Upper lobe of left lung (tissue), 6 donors: ENCODE measurements at regions not wholly inside any gene's neighbourhood (a gene's known extent, or its start where the extent isn't known, plus 50 kb on each side); places are given as distances from the start of the nearest gene placed in this dataset.
"Not testable (repeated sequence)": the region's sequence is repeated elsewhere in the genome, so short reads cannot be mapped to it uniquely, and the experiment has no call there.

ENCODE experiments used
- ATAC-seq, 2 donors: fragments of 200-7000 bp; cut with Tn5 transposase; one replicate each; pipeline ENCODE4 v1.9.1; 2022; ENCODE audit warnings: mild to moderate bottlenecking in 2 of 2, moderate library complexity in 2 of 2; ENCODE audit not compliant: low FRiP score in 2 of 2
- DNase-seq, 2 donors: peaks; one replicate each; pipeline ENCODE4 v3.0.0-alpha.2; 2019 to 2020
- H3K27ac ChIP-seq, 4 donors: fragments of 200-600 bp; sonication (generic); one replicate each; pipeline ENCODE4 v1.5.1; 2016 to 2019
- H3K27me3 ChIP-seq, 4 donors: fragments of 200-600 bp; sonication (generic); one replicate each; pipeline ENCODE4 v1.5.1; 2017 to 2019
- H3K36me3 ChIP-seq, 4 donors: fragments of 200-600 bp; sonication (generic); one replicate each; pipeline ENCODE4 v1.5.1; 2016 to 2019
- H3K4me1 ChIP-seq, 4 donors: fragments of 200-600 bp; sonication (generic); one replicate each; pipeline ENCODE4 v1.5.1; 2018 to 2019
- H3K4me3 ChIP-seq, 4 donors: fragments of 200-600 bp; sonication (generic); one replicate each; pipeline ENCODE4 v1.5.1; 2017 to 2019; ENCODE audit warnings: mild to moderate bottlenecking in 2 of 4, moderate library complexity in 1 of 4
- H3K9me3 ChIP-seq, 4 donors: fragments of 200-600 bp; sonication (generic); one replicate each; pipeline ENCODE4 v1.5.1; 2018 to 2019
- CTCF ChIP-seq, 6 experiments: fragments of 450-650 bp in 4 of 6; fragments of 200-600 bp in 2 of 6; sonication (generic) in 2 of 6; IDR thresholded peaks; one replicate each; pipeline ENCODE4 v1.5.1; 2016 to 2019; ENCODE audit warnings: antibody characterized with exemption in 6 of 6
- EP300 ChIP-seq, 4 donors: sonication (generic); formaldehyde crosslinking; IDR thresholded peaks; one replicate each; pipeline ENCODE4 v1.5.1; 2017; ENCODE audit warnings: antibody characterized with exemption in 4 of 4, control low read depth in 2 of 4
- POLR2A ChIP-seq, 4 donors: fragments of 450-650 bp; IDR thresholded peaks; one replicate each; pipeline ENCODE4 v1.5.1; 2016 to 2017; ENCODE audit warnings: antibody characterized with exemption in 4 of 4, mild to moderate bottlenecking in 2 of 4
- POLR2AphosphoS5 ChIP-seq, 2 donors: sonication (generic); formaldehyde crosslinking; IDR thresholded peaks; one replicate each; pipeline ENCODE4 v1.5.1; 2017; ENCODE audit warnings: antibody characterized with exemption in 2 of 2
- WGBS, 2 donors: methylation state at CpG; one replicate each; pipeline ENCODE4 v1.1.5; 2017 to 2018; 5-methylcytosine and 5-hydroxymethylcytosine counted together
- donor health status: DM: no; HTN: no; CAD: no; lungs with moderate emphysema.
- donor health status: DM: no; HTN: yes; CAD: no; lungs with severe emphysema.

- no peak for DNase-seq
- no peak for TF ChIP-seq POLR2AphosphoS5 (IDR thresholded peaks at IDR 0.05)
- no peak for TF ChIP-seq CTCF (IDR thresholded peaks at IDR 0.05)
- no peak for TF ChIP-seq EP300 (IDR thresholded peaks at IDR 0.05)
- TF ChIP-seq POLR2A (IDR thresholded peaks at IDR 0.05), result no peak
- H3K27ac ChIP-seq, result no peak overlapping the region
- no peaks in the 10 kb centered on the region for H3K36me3 ChIP-seq
- H3K4me3 ChIP-seq, result no peak overlapping the region
- H3K9me3 ChIP-seq, result no peaks in the 10 kb centered on the region
- ATAC-seq, result no peak
- H3K4me1 ChIP-seq, result no peaks in the 10 kb centered on the region
- WGBS, 2 donors, result 77 to 91% methylated on average over 12 of the region's 12 CpGs
- H3K27me3 ChIP-seq, result no peaks in the 10 kb centered on the region
These were observed 70.7 kb upstream of the TMEM18 start for GRCh38 chr2:747762-748351.

GRCh38 chr2:746697-747096 lies 69.5 kb upstream of the TMEM18 start:
- H3K4me3 ChIP-seq, result no peak overlapping the region
- TF ChIP-seq POLR2A (IDR thresholded peaks at IDR 0.05) (no peak), EP300 (IDR thresholded peaks at IDR 0.05) (no peak), CTCF (IDR thresholded peaks at IDR 0.05) (no peak), POLR2AphosphoS5 (IDR thresholded peaks at IDR 0.05) (no peak)
- 70 to 81% methylated on average over 4 of the region's 4 CpGs for WGBS, 2 donors
- H3K36me3 ChIP-seq, result no peaks in the 10 kb centered on the region
- ATAC-seq (no peak), DNase-seq (no peak)
- no peaks in the 10 kb centered on the region for H3K9me3 ChIP-seq
- H3K4me1 ChIP-seq, result no peaks in the 10 kb centered on the region
- no peaks in the 10 kb centered on the region for H3K27me3 ChIP-seq
- H3K27ac ChIP-seq, result no peak overlapping the region

DNA sequence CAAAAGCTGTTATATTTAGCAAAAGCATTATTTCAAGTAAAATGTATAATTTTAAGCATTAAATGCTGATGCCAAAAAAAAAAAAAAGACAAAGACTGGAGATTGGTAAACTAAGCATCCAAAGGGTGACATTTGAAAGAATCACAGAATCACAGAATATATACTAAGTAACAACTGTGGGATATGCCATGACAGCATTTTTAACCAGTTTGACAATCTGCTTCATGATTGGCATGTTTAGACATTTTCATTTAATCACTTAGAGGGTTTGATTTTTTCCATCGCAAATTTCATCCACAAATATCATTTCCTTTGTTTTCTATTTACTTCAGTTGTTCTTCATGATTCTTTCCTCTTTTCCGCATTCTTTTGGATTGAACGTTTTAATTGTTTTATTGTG lies 66.9 kb upstream of the TMEM18 start:
- 81 to 83% methylated on average over 3 of the region's 3 CpGs for WGBS, 2 donors
- peaks cover 7 to 18% (median 11%) of the 10 kb centered on the region in 4 donors for H3K4me1 ChIP-seq
- TF ChIP-seq POLR2AphosphoS5 (IDR thresholded peaks at IDR 0.05) (no peak), EP300 (IDR thresholded peaks at IDR 0.05) (no peak), CTCF (IDR thresholded peaks at IDR 0.05) (no peak), POLR2A (IDR thresholded peaks at IDR 0.05) (no peak)
- H3K27ac ChIP-seq, result no peak overlapping the region
- DNase-seq (no peak), ATAC-seq (no peak)
- H3K4me3 ChIP-seq, result no peak overlapping the region
- H3K9me3 ChIP-seq, result no peaks in the 10 kb centered on the region
- H3K36me3 ChIP-seq, result no peaks in the 10 kb centered on the region
- H3K27me3 ChIP-seq, result no peaks in the 10 kb centered on the region

GRCh38 chr2:742221-742620 lies 65.0 kb upstream of the TMEM18 start:
- Histone ChIP-seq H3K36me3 (no peaks in the 10 kb centered on the region), H3K9me3 (no peaks in the 10 kb centered on the region), H3K27me3 (no peaks in the 10 kb centered on the region), H3K4me1 (peaks cover 7 to 18% (median 11%) of the 10 kb centered on the region in 4 donors), H3K4me3 (no peak overlapping the region), H3K27ac (no peak overlapping the region)
- WGBS, 2 donors, result 74 to 88% methylated on average over 9 of the region's 9 CpGs
- no peak for DNase-seq
- no peak for ATAC-seq
- TF ChIP-seq CTCF (IDR thresholded peaks at IDR 0.05), result no peak
- TF ChIP-seq POLR2AphosphoS5 (IDR thresholded peaks at IDR 0.05), result no peak
- TF ChIP-seq POLR2A (IDR thresholded peaks at IDR 0.05), result no peak
- no peak for TF ChIP-seq EP300 (IDR thresholded peaks at IDR 0.05)

DNA sequence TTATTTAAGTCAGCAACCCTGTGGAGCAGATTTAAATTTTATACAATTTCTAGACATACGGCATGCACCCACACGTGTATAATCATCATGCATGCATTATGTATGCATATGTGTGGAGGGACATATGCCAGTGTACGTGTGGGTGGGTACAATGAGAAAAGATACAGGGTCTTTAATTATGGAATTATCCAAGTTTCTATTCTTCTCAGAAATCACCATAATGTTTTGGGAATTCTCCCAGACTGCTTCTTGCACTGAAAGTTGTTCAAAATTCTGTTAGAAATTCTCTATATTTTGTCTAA lies 63.9 kb upstream of the TMEM18 start:
- Histone ChIP-seq H3K4me3 (no peak overlapping the region), H3K36me3 (no peaks in the 10 kb centered on the region), H3K27me3 (no peaks in the 10 kb centered on the region), H3K27ac (no peak overlapping the region), H3K4me1 (peaks cover 7 to 18% (median 11%) of the 10 kb centered on the region in 4 donors), H3K9me3 (no peaks in the 10 kb centered on the region)
- DNase-seq (no peak), ATAC-seq (no peak)
- WGBS, 2 donors, result 25 to 35% methylated on average over 3 of the region's 3 CpGs
- no peak for TF ChIP-seq POLR2AphosphoS5 (IDR thresholded peaks at IDR 0.05)
- no peak for TF ChIP-seq POLR2A (IDR thresholded peaks at IDR 0.05)
- TF ChIP-seq CTCF (IDR thresholded peaks at IDR 0.05), result no peak
- TF ChIP-seq EP300 (IDR thresholded peaks at IDR 0.05), result no peak

GRCh38 chr2:740322-741194 lies 63.4 kb upstream of the TMEM18 start:
- 5% methylated on average over 12 to 38 of the region's 41 CpGs for WGBS, 2 donors
- not testable (repeated sequence) for H3K27me3 ChIP-seq, H3K27ac ChIP-seq, H3K36me3 ChIP-seq, H3K9me3 ChIP-seq
- ATAC-seq, result peak in 1 of 2 donors; percentile 53
- peaks cover 7 to 18% (median 11%) of the 10 kb centered on the region in 4 donors for H3K4me1 ChIP-seq
- DNase-seq, result peak; percentile 81 to 88
- peak overlapping the region in 3 of 4 donors; percentile 36 to 55 (median 53) for H3K4me3 ChIP-seq

- not testable (repeated sequence) for H3K36me3 ChIP-seq, H3K27ac ChIP-seq, H3K9me3 ChIP-seq, H3K27me3 ChIP-seq
- H3K4me1 ChIP-seq, result peaks cover 7 to 18% (median 11%) of the 10 kb centered on the region in 4 donors
- 8 to 9% methylated on average over 9 to 20 of the region's 23 CpGs for WGBS, 2 donors
- ATAC-seq, result peak in 1 of 2 donors; percentile 63
- peak in 1 of 2 donors; percentile 78 for DNase-seq
- H3K4me3 ChIP-seq, result peak overlapping the region in 3 of 4 donors; percentile 36 to 55 (median 53)
These were observed 62.7 kb upstream of the TMEM18 start for GRCh38 chr2:739864-740321.
